ENCODE measurements at regions not wholly inside any gene's neighbourhood (a gene's known extent, or its start where the extent isn't known, plus 50 kb on each side); places are given as distances from the start of the nearest gene placed in this dataset.
"Not testable (repeated sequence)": the region's sequence is repeated elsewhere in the genome, so short reads cannot be mapped to it uniquely, and the experiment has no call there.

DNA sequence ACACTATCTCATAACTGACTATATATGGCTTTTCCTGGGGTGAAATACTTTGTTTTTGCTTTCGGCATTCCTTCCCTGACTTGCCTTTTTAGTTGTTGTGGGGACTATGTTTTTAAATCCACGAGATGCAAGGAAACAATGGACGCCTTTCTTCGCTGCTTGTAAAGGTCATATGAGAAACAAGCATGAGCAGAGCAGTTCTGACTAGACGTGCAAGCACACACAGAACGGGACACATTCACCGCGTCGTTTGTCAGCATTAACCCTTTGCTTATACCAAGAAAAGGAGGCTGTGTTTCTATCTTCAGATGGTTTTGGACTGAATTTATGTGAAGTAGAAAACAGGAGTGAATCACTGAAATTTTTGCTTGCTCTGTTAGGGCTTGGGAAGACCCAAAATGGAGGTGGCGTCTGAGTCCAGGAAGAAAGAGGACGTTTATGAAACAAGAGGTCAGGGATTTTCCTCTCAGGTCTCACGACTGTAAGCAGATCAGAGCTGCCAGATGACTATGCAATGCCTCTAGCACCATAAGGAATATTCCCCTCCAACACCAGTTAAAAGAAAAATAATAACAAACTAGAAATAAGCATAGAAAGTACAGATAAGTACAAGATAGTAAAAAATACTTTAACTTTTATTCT is 358.9 kb downstream of the DLEU7 start:
- no peak for DNase-seq (ENCODE audit: low read depth, low spot score)

- DNase-seq (ENCODE audit: low read depth, low spot score): peak; percentile 65
These were observed 357.2 kb downstream of the DLEU7 start for GRCh38 chr13:50485979-50486935.

DNA sequence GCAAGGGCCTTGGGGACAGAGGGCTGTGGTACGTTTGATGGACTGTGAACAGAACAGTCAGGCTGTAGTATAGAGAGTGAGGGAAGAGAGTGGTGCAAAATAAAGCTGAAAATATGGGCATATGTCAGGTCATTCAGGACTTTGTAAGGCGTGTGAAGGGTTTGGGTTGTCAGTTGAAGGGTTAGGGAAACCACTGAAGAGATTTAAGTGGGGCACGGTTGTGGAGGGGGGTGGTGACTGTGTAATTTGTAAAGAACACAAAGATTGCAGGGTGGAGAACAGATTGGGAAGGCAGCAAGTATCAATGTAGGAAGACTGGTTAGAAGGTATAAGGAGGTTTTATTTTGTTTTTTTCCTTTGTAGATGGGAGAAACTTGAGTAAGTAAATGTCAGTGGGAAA is 349.8 kb downstream of the DLEU7 start:
- DNase-seq (ENCODE audit: low read depth, low spot score): no peak

DNA sequence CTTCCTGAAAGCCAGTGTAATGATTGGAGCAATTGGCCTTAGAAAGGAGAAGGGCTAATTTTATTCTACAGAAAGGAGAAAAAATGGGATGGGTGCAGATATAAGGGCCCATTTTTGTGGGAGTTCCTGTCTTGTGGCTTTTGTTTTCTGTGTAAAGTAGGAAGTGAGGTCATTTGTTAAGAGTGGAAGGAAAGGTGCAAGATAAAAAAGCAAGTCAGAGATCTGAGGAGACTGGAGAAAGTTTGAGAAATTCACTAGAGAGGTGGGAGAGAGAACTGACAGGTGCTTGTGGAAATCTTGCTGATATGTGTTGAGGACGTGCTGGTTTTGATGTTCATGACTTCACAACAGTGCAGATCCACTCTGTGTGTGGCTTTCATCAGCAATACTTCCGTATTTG is 349.4 kb downstream of the DLEU7 start:
- no peak for DNase-seq (ENCODE audit: low read depth, low spot score)

DNA sequence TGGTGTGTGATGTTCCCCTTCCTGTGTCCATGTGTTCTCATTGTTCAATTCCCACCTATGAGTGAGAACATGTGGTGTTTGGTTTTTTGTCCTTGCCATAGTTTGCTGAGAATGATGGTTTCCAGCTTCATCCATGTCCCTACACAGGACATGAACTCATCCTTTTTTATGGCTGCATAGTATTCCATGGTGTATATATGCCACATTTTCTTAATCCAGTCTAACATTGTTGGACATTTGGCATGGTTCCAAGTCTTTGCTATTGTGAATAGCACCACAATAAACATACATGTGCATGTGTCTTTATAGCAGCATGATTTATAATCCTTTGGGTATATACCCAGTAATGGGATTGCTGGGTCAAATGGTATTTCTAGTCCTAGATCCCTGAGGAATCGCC is 340.3 kb downstream of the DLEU7 start:
- DNase-seq (ENCODE audit: low read depth, low spot score): not testable (repeated sequence)

DNA sequence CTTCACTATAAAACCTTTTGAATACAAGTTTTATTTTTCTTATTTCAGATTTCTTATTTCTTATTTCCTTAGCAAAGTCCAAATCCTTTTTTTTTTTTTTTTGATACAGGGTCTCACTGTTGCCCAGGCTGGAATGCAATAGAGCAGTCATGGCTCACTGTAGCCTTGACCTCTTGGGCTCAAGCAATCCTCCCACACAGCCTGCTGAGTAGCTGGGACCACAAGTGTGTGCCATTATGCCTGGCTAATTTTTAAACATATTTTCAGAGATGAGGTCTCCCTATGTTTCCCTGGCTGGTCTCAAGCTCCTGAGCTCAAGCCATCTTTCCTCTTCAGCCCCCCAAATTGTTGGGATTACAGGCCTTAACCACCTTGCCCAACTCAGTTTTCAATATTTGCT is 334.3 kb downstream of the DLEU7 start:
- DNase-seq (ENCODE audit: low read depth, low spot score): no peak

DNA sequence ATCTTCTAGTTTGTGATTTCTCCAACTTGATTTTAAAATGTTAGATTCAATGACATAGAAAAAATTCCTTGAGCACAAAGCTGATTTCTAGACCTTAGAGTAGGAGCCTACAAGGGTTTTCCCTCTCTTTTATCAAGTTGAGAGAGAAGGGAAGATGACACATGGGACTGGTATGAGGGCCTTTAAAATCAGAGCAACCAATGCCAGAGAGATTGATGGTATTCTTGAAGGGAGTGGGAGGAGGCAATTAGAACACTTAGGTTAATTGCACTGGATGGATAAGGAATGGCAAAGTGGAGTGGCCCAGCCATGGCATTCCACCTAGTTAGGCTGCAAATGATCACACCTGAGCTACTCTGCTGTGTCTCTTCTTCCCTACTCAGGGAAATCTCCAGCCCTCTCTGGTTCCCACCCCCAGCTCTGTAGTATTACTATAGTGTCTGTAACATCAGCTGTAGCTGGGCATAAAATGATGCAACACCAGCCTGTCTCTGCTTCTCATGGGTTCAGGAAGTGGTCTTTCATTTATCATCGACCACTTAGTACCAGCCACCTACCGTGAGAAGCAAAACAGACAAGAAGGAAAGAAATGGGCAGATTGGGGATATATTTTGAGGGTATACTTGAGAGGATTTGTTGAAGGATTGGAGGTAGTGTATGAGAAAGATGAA is 333.6 kb downstream of the DLEU7 start:
- DNase-seq (ENCODE audit: low read depth, low spot score): no peak

DNA sequence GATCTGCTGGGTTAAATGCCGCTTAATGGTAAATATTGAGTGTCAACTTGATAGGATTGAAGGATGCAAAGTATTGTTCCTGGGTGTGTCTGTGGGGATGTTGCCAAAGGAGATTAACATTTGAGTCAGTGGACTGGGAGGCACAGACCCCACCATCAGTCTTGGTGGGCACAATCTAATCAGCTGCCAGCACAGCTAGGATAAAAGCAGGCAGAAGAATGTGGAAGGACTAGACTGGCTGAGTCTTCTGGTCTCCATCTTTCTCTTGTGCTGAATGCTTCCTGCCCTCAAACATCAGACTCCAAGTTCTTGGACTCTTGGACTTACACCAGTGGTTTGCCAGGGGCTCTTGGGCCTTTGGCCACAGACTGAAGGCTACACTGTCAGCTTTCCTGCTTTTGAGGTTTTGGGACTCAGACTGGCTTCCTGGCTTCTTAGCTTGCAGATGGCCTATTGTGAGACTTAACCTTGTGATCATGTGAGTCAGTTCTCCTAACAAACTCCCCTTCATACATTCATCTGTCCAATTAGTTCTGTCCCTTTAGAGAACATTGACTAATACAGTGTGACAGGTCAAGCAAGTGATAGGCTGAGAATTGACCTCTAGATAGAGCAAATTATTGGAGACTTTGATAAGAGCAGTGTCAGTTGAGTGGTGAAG is 332.5 kb downstream of the DLEU7 start:
- DNase-seq (ENCODE audit: low read depth, low spot score): not testable (repeated sequence)

GRCh38 chr13:50511877-50512341 is 331.6 kb downstream of the DLEU7 start:
- DNase-seq (ENCODE audit: low read depth, low spot score): no peak

DNA sequence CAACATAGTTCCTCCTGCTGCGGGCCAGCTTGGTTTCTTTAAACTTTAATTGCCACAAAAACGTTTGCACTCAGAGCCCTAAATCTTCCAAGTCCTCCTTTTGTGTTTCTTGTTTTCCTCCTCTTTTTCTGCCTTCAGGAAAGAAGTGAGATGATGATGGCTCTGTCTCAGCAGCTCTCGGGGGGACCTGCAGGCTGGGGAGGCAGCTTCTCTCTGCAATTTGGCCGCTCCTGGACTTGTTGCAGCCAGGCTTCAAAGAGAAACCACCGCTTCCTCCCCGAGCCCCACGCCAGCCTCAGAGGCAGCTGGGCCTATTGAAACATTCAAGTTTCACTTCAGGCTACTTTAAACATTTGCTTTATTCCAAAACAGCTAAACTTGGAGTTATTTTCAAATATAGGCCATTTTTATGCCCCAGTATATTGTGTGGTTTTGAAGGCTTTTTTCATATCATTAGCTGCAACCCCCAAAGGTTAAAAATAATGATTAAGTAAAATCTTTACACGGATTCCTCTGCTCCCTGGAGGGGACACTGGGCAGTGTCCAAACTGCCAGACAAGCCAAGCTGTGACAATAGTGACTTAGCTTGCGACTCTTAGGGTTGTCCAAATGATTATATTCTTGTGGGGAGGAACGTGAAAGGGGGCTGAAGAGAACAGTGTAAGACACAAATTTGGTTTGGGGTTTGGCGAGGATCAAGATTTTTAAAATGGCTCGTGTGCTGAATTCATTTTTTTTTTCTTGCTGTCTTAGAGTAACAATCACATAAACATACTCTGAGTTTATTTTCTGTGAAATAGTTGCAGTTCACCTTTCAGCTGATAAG is 330.8 kb downstream of the DLEU7 start:
- DNase-seq (ENCODE audit: low read depth, low spot score): no peak

GRCh38 chr13:50513300-50513877 is 330.1 kb downstream of the DLEU7 start:
- DNase-seq (ENCODE audit: low read depth, low spot score): no peak

- DNase-seq (ENCODE audit: low read depth, low spot score): no peak
These were observed 329.2 kb downstream of the DLEU7 start for GRCh38 chr13:50514249-50514648.

DNA sequence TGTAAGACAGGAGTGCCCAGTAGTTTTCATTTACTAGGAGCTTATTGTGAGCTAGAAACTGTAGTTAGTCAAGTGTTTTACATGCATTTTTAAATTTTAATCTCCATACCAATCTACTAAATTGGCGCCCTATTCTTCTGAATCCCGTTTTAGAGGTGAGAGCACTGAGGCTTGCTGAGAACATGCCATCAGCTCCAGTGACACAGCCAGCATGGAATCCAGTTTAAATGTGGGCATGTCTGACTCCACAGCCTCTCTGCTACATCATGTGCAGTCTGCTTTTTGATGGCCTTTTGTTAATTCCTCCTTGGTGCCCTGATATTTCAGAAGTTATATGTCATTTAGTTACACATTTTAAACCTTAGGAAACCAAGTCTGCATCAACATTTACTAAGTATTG is 325.4 kb downstream of the DLEU7 start:
- DNase-seq (ENCODE audit: low read depth, low spot score): no peak

DNA sequence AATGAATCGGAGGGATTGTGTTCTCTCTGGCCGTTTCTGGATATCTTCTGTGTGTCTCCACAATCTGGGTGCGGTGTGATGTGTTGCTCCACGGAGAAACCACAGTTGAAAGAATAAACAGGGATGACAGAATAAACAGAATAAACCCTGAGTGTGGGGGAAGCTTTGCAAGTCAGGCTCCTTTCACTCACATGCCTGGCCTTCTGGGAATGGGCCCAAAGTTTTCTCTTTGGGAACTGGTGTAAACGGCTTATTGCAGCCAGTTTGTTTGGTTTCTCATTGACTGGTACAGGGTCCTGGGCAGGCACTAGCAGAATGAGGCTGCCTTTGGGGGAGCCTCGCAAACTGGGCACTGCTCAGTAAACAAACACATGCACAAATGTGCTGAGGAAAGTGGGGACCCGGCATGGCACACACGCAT is 324.7 kb downstream of the DLEU7 start:
- no peak for DNase-seq (ENCODE audit: low read depth, low spot score)

- DNase-seq (ENCODE audit: low read depth, low spot score): no peak
These were observed 323.6 kb downstream of the DLEU7 start for GRCh38 chr13:50519866-50520265.

DNA sequence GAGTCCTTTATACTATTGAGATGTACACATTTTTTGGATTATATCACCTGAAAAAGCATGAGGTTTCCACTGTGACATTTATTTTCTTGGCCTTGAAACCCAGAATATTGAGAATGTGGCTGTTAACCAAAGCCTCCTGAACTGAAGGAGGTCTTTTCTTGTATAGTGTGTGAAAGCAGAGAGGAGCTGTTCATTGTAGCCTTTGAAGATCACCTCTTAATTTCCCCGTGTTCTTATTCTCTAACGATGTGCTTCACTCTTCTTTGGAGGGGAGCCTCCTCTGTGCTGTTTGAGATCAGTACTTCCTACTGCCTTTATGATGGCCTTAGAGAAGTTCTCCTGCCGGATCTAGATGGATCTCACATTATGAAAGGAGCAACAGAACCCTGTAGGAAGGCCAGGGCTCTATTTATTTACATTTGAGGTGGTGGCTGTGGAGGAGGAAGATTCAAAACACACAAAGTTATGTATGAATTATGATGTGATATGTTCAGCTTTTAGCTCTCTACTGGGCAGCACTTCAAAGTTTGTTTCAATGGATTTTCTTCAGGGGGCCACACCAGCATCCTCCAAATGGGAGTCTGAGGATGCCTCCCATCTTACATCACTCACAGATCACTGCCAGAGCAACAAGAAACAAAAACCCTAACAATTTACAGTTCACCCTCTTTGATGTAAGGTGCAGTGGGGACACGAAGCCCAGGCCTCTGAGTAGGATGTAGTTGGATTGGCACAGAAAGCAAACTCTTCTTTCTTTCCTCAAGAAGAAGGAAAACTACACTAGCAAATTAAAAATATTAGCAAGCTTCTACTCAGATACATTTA is 322.3 kb downstream of the DLEU7 start:
- no peak for DNase-seq (ENCODE audit: low read depth, low spot score)

DNA sequence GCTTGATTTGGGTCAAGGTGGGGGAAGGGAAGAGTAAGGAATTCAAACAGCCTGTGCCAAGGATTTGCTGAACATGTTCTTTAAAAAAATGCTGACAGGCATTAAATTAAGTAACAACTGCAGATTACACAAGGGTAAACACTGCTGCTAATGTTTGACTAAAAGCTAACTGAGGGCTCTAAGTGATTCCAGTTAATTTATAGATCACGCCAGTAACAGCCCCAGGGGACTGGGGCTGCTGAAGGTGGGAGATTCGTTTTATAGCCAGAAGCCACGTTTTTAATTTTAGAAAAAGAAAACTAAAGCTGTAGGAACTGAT is 321.7 kb downstream of the DLEU7 start:
- no peak for DNase-seq (ENCODE audit: low read depth, low spot score)

DNA sequence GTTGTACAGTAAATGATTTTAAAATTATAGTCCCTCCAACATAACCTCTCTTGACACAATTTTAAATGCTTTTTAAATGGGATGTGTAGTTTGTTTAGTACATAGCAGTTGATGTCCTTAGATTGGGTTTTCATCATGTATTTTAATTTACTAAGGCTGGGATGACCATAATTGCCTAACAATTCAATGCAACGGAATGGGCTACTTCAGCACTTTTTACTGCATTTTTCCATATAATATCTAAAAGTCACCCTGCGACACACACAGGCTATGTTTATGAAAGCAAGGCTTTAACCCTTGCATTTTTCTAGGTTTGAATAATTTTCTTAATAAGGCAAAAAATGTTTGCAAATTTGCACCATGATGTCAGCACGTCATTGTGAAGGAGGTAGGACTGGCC is 321.0 kb downstream of the DLEU7 start:
- no peak for DNase-seq (ENCODE audit: low read depth, low spot score)

DNA sequence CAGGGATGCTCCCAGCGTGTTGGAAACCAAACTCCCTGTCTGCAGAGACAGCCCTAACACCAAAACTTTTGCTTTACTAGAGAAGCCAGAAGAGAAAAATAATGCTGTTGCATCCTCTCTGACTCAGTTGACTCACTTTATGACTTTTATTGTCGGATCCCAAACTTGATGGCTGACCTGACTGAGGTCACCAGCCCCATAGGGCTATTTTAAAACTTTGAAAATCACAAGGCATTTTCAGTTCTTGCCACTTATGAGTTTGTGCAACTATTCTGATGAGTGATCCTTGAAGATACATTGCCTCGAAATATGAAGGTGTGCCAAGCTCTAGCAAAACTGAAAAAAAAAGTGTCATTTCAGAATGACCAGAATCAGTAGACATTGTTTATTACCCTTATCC is 320.2 kb downstream of the DLEU7 start:
- no peak for DNase-seq (ENCODE audit: low read depth, low spot score)

DNA sequence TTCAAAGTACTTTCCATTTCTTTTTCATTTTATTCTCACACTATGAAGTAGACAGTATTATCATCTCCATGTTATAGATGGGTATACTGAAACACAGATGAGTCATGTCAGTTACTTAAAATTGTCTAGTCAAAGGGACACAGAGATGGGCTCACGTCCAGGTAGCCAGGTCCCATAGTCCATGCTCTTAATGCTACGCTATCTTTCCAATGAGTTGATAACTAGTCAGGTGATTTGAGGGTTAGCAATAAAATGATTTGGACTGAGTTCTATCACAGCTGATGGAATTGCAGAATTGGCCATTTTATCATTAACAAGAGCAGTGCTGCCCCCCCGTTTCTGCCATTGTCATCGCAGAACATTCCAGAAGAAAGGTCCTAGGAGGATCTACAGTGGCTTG is 318.9 kb downstream of the DLEU7 start:
- DNase-seq (ENCODE audit: low read depth, low spot score): no peak

All from brain pericyte (primary cell).